ENCODE measurements at regions not wholly inside any gene's neighbourhood (a gene's known extent, or its start where the extent isn't known, plus 50 kb on each side); places are given as distances from the start of the nearest gene placed in this dataset.

DNA sequence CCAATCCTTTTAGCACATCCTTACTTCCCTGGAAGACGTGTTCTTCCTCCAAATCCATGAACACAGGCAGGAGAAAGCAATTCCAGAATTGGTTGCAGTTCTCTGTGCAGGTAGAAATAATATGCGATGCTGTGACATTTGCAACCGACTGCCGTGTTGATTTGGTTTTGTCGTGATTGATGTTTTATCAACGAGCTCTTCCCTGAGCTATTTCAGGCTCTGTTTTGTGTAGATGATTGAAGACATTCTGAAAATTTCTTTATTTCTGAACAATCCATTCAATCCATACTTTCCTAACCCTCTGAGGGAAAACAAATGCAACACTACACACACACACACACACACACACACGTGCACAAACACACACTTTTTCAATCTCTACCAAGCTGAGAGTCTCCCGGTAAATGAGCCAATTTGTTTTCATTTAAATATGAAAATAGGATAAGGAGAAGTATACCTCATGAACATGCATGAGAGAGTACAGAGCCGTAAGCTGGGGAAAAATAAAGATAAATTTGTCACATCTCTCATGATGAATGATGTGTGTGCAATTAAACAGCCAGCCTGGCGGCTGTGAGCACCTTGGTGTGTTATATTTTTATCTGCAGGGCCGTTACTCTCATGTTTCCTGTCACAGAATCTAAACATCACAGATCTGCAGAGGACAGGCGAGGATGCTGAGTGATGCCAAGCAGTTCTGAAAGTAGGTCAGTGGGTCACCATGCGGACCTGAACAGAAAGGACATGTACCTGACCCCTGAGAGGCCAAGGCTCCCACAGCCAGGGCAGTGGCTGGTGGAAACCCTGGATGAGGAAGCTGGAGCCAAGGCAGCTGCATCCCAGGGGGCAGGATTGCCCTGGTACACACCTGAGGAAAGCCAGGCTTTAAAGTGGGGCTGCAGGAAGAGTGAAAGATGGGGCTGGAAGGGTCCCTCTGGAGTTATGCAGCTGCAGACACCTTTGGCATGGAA lies 64.8 kb downstream of the PDCL3 start:
- no peaks in the 10 kb centered on the region for H3K27me3 ChIP-seq (ENCODE audit: control insufficient read depth in 3 of 3, insufficient read depth in 3 of 3, low read length in 3 of 3)
- H3K4me3 ChIP-seq (ENCODE audit: low read depth in 1 of 3, low read length in 3 of 3) = no peak overlapping the region
- H3K4me1 ChIP-seq (ENCODE audit: control insufficient read depth in 3 of 3, insufficient read depth in 2 of 3, low read depth in 1 of 3, low read length in 2 of 3) = no peaks in the 10 kb centered on the region
- H3K27ac ChIP-seq (ENCODE audit: low read depth in 1 of 3, low read length in 2 of 3) = no peak overlapping the region
- H3K9me3 ChIP-seq (ENCODE audit: control insufficient read depth in 2 of 2, insufficient read depth in 1 of 2, low read depth in 1 of 2, low read length in 1 of 2) = no peaks in the 10 kb centered on the region
- DNase-seq = no peak
- H3K36me3 ChIP-seq (ENCODE audit: control insufficient read depth in 3 of 3, insufficient read depth in 2 of 3, low read depth in 1 of 3, low read length in 3 of 3) = no peaks in the 10 kb centered on the region
- 58 to 64% (median 61%) methylated on average over 13 of the region's 13 CpGs for WGBS, 3 donors
- no peak for FAIRE-seq

DNA sequence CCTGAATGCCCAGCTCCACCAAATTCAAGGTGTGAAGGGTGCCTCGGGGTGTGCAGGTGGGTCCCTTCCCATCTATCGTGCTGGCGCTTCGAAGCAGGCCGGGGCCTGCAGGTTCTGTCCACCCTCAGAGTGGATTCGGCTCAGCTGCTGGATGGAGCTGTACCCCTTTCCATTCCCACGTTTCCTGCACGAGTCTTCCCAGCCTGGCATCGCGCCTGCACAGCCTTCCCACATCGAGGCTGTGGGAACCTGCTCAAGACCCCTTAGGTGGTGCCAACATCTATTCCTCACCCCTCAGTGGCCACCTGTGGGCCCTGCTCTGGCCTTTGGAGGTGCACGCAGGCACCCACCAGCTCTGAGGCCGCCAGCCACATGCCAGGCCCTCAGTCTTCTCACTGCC lies 65.7 kb downstream of the PDCL3 start:
- Histone ChIP-seq H3K4me3 (ENCODE audit: low read depth in 1 of 3, low read length in 3 of 3) (no peak overlapping the region), H3K27me3 (ENCODE audit: control insufficient read depth in 3 of 3, insufficient read depth in 3 of 3, low read length in 3 of 3) (no peaks in the 10 kb centered on the region), H3K9me3 (ENCODE audit: control insufficient read depth in 2 of 2, insufficient read depth in 1 of 2, low read depth in 1 of 2, low read length in 1 of 2) (no peaks in the 10 kb centered on the region), H3K4me1 (ENCODE audit: control insufficient read depth in 3 of 3, insufficient read depth in 2 of 3, low read depth in 1 of 3, low read length in 2 of 3) (no peaks in the 10 kb centered on the region), H3K27ac (ENCODE audit: low read depth in 1 of 3, low read length in 2 of 3) (no peak overlapping the region), H3K36me3 (ENCODE audit: control insufficient read depth in 3 of 3, insufficient read depth in 2 of 3, low read depth in 1 of 3, low read length in 3 of 3) (no peaks in the 10 kb centered on the region)
- 87 to 89% (median 88%) methylated on average over 13 of the region's 13 CpGs for WGBS, 3 donors
- FAIRE-seq (no peak), DNase-seq (no peak)

DNA sequence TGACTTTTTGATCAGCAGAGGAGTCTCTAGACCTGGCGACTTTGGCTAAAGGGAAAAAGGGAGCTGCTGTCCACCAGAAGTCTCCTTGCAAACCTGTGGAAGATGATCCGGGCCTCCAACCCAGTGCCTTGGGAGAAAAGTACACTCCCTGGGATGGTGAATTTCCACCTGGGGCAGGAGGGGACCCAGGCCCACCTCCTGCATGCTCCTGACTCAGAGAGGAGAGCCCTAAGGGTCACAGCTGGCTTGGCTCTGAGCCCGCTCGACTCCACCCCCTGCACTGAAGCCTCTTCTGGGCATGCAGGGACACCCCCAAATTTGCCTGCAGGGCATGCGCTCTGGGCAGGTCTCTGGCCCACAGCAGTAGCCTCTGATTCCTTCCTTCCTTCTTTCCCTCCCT lies 66.5 kb downstream of the PDCL3 start:
- FAIRE-seq (no peak), DNase-seq (no peak)
- Histone ChIP-seq H3K4me1 (ENCODE audit: control insufficient read depth in 3 of 3, insufficient read depth in 2 of 3, low read depth in 1 of 3, low read length in 2 of 3) (no peaks in the 10 kb centered on the region), H3K27ac (ENCODE audit: low read depth in 1 of 3, low read length in 2 of 3) (no peak overlapping the region), H3K9me3 (ENCODE audit: control insufficient read depth in 2 of 2, insufficient read depth in 1 of 2, low read depth in 1 of 2, low read length in 1 of 2) (no peaks in the 10 kb centered on the region), H3K36me3 (ENCODE audit: control insufficient read depth in 3 of 3, insufficient read depth in 2 of 3, low read depth in 1 of 3, low read length in 3 of 3) (no peaks in the 10 kb centered on the region), H3K4me3 (ENCODE audit: low read depth in 1 of 3, low read length in 3 of 3) (no peak overlapping the region), H3K27me3 (ENCODE audit: control insufficient read depth in 3 of 3, insufficient read depth in 3 of 3, low read length in 3 of 3) (no peaks in the 10 kb centered on the region)
- WGBS, 3 donors = 87 to 92% (median 87%) methylated on average over 5 of the region's 5 CpGs

DNA sequence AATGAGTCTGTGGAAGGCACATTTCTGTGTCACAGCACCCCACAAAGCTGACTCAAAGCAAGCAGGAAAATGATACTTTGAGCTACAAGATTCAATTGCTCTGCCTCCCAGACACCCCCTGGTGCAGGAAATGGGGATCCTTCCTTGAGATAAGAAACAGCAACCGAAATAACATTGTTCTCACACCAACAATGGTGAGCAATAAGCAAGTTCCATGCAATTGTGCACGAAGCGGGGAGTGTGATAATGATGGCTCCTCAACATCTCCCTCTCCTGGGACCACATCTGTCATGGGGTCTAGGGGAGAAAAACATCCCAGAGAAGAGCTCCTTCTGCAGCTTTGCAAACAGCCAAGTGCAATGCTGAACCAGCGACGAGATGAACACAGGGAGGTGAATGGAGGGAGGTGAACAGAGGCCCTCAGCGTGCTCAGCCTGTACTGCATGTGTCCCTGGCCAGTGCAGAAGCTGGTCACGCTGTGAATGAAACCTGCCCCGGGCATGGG lies 67.7 kb downstream of the PDCL3 start:
- no peak for DNase-seq
- Histone ChIP-seq H3K27me3 (ENCODE audit: control insufficient read depth in 3 of 3, insufficient read depth in 3 of 3, low read length in 3 of 3) (no peaks in the 10 kb centered on the region), H3K36me3 (ENCODE audit: control insufficient read depth in 3 of 3, insufficient read depth in 2 of 3, low read depth in 1 of 3, low read length in 3 of 3) (no peaks in the 10 kb centered on the region), H3K9me3 (ENCODE audit: control insufficient read depth in 2 of 2, insufficient read depth in 1 of 2, low read depth in 1 of 2, low read length in 1 of 2) (no peaks in the 10 kb centered on the region), H3K4me3 (ENCODE audit: low read depth in 1 of 3, low read length in 3 of 3) (no peak overlapping the region), H3K4me1 (ENCODE audit: control insufficient read depth in 3 of 3, insufficient read depth in 2 of 3, low read depth in 1 of 3, low read length in 2 of 3) (no peaks in the 10 kb centered on the region), H3K27ac (ENCODE audit: low read depth in 1 of 3, low read length in 2 of 3) (no peak overlapping the region)
- no peak for FAIRE-seq
- 77 to 84% (median 79%) methylated on average over 8 of the region's 8 CpGs for WGBS, 3 donors

DNA sequence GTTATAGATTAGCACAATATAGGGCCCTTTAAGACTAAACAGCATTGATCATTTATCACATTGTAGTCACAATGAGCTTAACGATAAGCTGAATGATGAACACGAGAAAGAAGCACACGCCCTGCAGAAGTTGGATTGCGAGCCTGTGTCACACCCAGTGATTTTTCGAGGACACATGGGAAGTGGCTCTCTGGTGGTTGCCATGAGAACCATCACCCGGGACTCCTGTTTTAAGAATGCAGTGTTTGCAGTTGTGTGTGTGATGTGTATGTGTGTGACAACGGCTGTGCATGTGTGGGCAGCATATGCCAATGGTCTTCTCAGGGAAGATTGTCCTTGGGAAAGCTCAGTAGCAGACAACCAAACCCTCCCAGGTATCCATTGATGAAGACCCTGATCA lies 69.2 kb downstream of the PDCL3 start:
- no peaks in the 10 kb centered on the region for H3K36me3 ChIP-seq (ENCODE audit: control insufficient read depth in 3 of 3, insufficient read depth in 2 of 3, low read depth in 1 of 3, low read length in 3 of 3)
- no peaks in the 10 kb centered on the region for H3K4me1 ChIP-seq (ENCODE audit: control insufficient read depth in 3 of 3, insufficient read depth in 2 of 3, low read depth in 1 of 3, low read length in 2 of 3)
- H3K27me3 ChIP-seq (ENCODE audit: control insufficient read depth in 3 of 3, insufficient read depth in 3 of 3, low read length in 3 of 3) = no peaks in the 10 kb centered on the region
- WGBS, 3 donors = 71 to 83% (median 77%) methylated on average over 7 of the region's 7 CpGs
- H3K4me3 ChIP-seq (ENCODE audit: low read depth in 1 of 3, low read length in 3 of 3) = no peak overlapping the region
- no peaks in the 10 kb centered on the region for H3K9me3 ChIP-seq (ENCODE audit: control insufficient read depth in 2 of 2, insufficient read depth in 1 of 2, low read depth in 1 of 2, low read length in 1 of 2)
- H3K27ac ChIP-seq (ENCODE audit: low read depth in 1 of 3, low read length in 2 of 3) = no peak overlapping the region
- DNase-seq = no peak
- no peak for FAIRE-seq

DNA sequence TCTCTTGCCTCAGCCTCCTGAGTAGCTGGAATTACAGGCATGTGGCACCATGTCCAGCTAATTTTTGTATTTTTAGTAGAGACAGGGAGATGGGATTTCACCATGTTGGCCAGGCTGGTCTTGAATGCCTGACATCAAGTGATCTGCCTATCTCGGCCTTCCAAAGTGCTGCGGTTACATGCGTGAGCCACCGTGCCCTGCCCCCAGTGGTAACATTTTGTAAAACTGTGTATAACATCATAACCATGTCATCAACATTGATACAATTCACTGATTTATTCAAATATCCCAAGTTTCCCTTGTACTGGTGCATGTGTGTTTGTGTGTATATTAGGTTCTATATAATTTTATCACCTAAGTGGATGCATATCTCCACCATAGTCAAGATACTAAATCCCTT lies 70.0 kb downstream of the PDCL3 start:
- H3K4me3 ChIP-seq (ENCODE audit: low read depth in 1 of 3, low read length in 3 of 3) = no peak overlapping the region
- no peak for FAIRE-seq
- peaks cover 0 to 2% (median 0%) of the 10 kb centered on the region in 3 donors for H3K27me3 ChIP-seq (ENCODE audit: control insufficient read depth in 3 of 3, insufficient read depth in 3 of 3, low read length in 3 of 3)
- no peak for DNase-seq
- H3K4me1 ChIP-seq (ENCODE audit: control insufficient read depth in 3 of 3, insufficient read depth in 2 of 3, low read depth in 1 of 3, low read length in 2 of 3) = no peaks in the 10 kb centered on the region
- no peak overlapping the region for H3K27ac ChIP-seq (ENCODE audit: low read depth in 1 of 3, low read length in 2 of 3)
- H3K36me3 ChIP-seq (ENCODE audit: control insufficient read depth in 3 of 3, insufficient read depth in 2 of 3, low read depth in 1 of 3, low read length in 3 of 3) = no peaks in the 10 kb centered on the region
- no peaks in the 10 kb centered on the region for H3K9me3 ChIP-seq (ENCODE audit: control insufficient read depth in 2 of 2, insufficient read depth in 1 of 2, low read depth in 1 of 2, low read length in 1 of 2)
- WGBS, 3 donors = 70 to 79% (median 71%) methylated on average over 4 of the region's 4 CpGs

DNA sequence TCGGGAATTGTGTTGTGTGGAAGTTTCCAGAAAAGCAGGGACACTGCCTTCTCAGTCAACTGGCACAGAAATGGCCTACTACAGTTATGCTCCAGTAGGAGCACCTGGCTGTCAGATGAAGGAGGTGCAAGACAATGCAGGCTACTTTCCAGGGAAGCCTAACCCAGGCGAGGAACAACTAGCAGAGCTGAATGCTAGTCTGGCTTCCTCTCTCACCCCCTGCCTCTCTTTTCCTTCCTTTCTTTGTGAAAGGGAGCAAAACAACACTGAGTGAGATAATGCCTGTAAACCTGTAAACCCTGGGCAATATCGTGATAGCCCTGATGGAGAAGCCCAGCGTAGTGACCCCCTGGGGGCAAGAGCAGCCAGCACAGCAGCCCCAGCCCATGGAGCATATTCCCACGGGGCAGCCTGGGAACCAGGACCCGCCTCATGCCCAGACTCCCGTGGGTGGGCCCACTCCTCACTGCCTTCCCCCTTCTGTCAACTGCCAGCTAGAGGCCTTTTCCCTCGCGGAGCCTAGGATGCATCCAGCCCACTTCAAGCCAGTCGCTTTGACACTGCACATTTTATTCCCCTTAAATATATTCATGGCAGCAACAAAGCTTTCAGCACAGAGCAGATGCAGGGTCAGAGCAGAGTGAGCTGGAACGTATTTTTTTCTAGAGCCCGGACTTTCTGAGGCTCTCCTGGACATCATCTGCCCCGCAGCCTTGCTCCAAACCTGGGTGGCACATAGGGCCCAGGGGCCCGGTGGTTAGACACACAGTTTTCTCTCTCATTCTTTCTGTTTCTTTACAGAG lies 77.0 kb downstream of the PDCL3 start:
- Histone ChIP-seq H3K4me3 (ENCODE audit: low read depth in 1 of 3, low read length in 3 of 3) (no peak overlapping the region), H3K27me3 (ENCODE audit: control insufficient read depth in 3 of 3, insufficient read depth in 3 of 3, low read length in 3 of 3) (peaks cover 0 to 4% (median 0%) of the 10 kb centered on the region in 3 donors), H3K9me3 (ENCODE audit: control insufficient read depth in 2 of 2, insufficient read depth in 1 of 2, low read depth in 1 of 2, low read length in 1 of 2) (no peaks in the 10 kb centered on the region), H3K4me1 (ENCODE audit: control insufficient read depth in 3 of 3, insufficient read depth in 2 of 3, low read depth in 1 of 3, low read length in 2 of 3) (no peaks in the 10 kb centered on the region), H3K36me3 (ENCODE audit: control insufficient read depth in 3 of 3, insufficient read depth in 2 of 3, low read depth in 1 of 3, low read length in 3 of 3) (no peaks in the 10 kb centered on the region), H3K27ac (ENCODE audit: low read depth in 1 of 3, low read length in 2 of 3) (no peak overlapping the region)
- FAIRE-seq (no peak), DNase-seq (no peak)
- 67 to 78% (median 68%) methylated on average over 13 to 14 of the region's 14 CpGs for WGBS, 3 donors

DNA sequence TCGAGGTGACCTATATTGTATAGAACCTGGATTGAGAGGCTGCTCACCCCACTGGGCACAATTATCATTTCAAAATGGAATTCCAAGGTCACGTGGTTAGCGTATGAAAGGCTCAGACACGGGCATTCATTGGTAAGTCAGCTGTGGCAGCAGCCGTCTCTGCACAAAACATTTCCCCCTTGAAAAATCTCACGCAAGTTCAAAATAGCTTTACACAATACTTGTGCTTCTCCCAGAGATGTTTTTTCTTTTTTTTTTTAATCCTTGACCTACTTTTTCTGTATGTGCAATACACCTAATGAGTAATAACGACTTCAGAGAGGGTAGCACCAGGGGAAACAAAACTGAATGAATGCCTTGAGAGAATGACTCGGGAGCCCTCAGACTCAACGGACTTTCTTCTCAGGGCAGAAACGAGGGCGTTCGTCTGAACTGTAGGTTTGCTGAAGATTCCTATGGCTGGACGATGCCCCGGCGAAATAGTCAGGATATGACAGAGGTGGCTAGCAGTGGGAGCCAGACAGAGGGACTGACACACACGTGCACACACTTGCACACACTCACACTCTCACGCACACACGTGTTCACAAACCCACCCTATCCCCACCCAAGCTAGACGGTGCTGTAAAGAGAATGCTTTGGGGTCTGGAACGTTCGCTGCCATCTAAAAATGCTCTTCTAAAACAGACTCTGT lies 77.8 kb downstream of the PDCL3 start:
- Histone ChIP-seq H3K4me1 (ENCODE audit: control insufficient read depth in 3 of 3, insufficient read depth in 2 of 3, low read depth in 1 of 3, low read length in 2 of 3) (no peaks in the 10 kb centered on the region), H3K27ac (ENCODE audit: low read depth in 1 of 3, low read length in 2 of 3) (no peak overlapping the region), H3K27me3 (ENCODE audit: control insufficient read depth in 3 of 3, insufficient read depth in 3 of 3, low read length in 3 of 3) (peaks cover 0 to 4% (median 0%) of the 10 kb centered on the region in 3 donors), H3K4me3 (ENCODE audit: low read depth in 1 of 3, low read length in 3 of 3) (no peak overlapping the region), H3K36me3 (ENCODE audit: control insufficient read depth in 3 of 3, insufficient read depth in 2 of 3, low read depth in 1 of 3, low read length in 3 of 3) (no peaks in the 10 kb centered on the region), H3K9me3 (ENCODE audit: control insufficient read depth in 2 of 2, insufficient read depth in 1 of 2, low read depth in 1 of 2, low read length in 1 of 2) (no peaks in the 10 kb centered on the region)
- no peak for FAIRE-seq
- DNase-seq = no peak
- WGBS, 3 donors = 75 to 81% (median 80%) methylated on average over 21 of the region's 21 CpGs

All from small intestine (tissue), 7 donors.